ENCODE measurements at regions not wholly inside any gene's neighbourhood (a gene's known extent, or its start where the extent isn't known, plus 50 kb on each side); places are given as distances from the start of the nearest gene placed in this dataset.

DNA sequence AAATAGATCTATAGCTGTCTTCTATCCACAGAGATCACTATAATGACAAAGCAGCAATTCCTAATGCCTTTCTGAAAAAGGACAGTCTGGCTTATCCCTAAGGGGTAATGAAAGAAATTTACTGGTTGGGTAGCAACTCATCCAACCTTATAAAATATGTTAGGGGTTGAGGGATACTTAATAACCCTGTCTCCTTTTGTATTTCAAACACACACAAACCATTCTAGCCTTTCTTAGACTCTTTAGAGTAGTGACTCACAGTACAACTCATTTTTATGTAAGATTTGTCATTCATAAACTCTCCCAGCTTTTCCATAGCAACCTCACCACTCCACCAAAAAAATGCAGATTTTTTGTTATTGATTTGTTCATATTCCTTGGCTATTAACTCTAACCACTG lies 167.9 kb downstream of the FSCB start:
- TF ChIP-seq, protein P1, sequence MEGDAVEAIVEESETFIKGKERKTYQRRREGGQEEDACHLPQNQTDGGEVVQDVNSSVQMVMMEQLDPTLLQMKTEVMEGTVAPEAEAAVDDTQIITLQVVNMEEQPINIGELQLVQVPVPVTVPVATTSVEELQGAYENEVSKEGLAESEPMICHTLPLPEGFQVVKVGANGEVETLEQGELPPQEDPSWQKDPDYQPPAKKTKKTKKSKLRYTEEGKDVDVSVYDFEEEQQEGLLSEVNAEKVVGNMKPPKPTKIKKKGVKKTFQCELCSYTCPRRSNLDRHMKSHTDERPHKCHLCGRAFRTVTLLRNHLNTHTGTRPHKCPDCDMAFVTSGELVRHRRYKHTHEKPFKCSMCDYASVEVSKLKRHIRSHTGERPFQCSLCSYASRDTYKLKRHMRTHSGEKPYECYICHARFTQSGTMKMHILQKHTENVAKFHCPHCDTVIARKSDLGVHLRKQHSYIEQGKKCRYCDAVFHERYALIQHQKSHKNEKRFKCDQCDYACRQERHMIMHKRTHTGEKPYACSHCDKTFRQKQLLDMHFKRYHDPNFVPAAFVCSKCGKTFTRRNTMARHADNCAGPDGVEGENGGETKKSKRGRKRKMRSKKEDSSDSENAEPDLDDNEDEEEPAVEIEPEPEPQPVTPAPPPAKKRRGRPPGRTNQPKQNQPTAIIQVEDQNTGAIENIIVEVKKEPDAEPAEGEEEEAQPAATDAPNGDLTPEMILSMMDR (IDR thresholded peaks at IDR 0.05) = no peak
- no peak for TF ChIP-seq GABPA (IDR thresholded peaks at IDR 0.05; ENCODE audit: low read depth)
- no peak for TF ChIP-seq POLR2AphosphoS5 (IDR thresholded peaks at IDR 0.05; ENCODE audit: low read depth, low read length)
- no peak for TF ChIP-seq EP300 (IDR thresholded peaks at IDR 0.05; ENCODE audit: borderline replicate concordance in 1 of 2, low read depth in 1 of 2, low read length in 1 of 2)
- TF ChIP-seq MXI1 (IDR thresholded peaks at IDR 0.05; ENCODE audit: low read depth, low read length) = no peak
- TF ChIP-seq, protein P2, sequence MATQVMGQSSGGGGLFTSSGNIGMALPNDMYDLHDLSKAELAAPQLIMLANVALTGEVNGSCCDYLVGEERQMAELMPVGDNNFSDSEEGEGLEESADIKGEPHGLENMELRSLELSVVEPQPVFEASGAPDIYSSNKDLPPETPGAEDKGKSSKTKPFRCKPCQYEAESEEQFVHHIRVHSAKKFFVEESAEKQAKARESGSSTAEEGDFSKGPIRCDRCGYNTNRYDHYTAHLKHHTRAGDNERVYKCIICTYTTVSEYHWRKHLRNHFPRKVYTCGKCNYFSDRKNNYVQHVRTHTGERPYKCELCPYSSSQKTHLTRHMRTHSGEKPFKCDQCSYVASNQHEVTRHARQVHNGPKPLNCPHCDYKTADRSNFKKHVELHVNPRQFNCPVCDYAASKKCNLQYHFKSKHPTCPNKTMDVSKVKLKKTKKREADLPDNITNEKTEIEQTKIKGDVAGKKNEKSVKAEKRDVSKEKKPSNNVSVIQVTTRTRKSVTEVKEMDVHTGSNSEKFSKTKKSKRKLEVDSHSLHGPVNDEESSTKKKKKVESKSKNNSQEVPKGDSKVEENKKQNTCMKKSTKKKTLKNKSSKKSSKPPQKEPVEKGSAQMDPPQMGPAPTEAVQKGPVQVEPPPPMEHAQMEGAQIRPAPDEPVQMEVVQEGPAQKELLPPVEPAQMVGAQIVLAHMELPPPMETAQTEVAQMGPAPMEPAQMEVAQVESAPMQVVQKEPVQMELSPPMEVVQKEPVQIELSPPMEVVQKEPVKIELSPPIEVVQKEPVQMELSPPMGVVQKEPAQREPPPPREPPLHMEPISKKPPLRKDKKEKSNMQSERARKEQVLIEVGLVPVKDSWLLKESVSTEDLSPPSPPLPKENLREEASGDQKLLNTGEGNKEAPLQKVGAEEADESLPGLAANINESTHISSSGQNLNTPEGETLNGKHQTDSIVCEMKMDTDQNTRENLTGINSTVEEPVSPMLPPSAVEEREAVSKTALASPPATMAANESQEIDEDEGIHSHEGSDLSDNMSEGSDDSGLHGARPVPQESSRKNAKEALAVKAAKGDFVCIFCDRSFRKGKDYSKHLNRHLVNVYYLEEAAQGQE (IDR thresholded peaks at IDR 0.05; ENCODE audit: low read depth, low read length) = no peak
- TF ChIP-seq, protein P3, sequence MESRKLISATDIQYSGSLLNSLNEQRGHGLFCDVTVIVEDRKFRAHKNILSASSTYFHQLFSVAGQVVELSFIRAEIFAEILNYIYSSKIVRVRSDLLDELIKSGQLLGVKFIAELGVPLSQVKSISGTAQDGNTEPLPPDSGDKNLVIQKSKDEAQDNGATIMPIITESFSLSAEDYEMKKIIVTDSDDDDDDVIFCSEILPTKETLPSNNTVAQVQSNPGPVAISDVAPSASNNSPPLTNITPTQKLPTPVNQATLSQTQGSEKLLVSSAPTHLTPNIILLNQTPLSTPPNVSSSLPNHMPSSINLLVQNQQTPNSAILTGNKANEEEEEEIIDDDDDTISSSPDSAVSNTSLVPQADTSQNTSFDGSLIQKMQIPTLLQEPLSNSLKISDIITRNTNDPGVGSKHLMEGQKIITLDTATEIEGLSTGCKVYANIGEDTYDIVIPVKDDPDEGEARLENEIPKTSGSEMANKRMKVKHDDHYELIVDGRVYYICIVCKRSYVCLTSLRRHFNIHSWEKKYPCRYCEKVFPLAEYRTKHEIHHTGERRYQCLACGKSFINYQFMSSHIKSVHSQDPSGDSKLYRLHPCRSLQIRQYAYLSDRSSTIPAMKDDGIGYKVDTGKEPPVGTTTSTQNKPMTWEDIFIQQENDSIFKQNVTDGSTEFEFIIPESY (IDR thresholded peaks at IDR 0.05; ENCODE audit: borderline replicate concordance, low read depth) = no peak
- TF ChIP-seq, protein P4, sequence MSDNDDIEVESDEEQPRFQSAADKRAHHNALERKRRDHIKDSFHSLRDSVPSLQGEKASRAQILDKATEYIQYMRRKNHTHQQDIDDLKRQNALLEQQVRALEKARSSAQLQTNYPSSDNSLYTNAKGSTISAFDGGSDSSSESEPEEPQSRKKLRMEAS (IDR thresholded peaks at IDR 0.05; ENCODE audit: low read depth) = no peak
- no peak for TF ChIP-seq CHD2 (IDR thresholded peaks at IDR 0.05; ENCODE audit: low read length, partially characterized antibody)
- TF ChIP-seq, protein P5, sequence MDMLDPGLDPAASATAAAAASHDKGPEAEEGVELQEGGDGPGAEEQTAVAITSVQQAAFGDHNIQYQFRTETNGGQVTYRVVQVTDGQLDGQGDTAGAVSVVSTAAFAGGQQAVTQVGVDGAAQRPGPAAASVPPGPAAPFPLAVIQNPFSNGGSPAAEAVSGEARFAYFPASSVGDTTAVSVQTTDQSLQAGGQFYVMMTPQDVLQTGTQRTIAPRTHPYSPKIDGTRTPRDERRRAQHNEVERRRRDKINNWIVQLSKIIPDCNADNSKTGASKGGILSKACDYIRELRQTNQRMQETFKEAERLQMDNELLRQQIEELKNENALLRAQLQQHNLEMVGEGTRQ (IDR thresholded peaks at IDR 0.05; ENCODE audit: borderline replicate concordance, low read depth, low read length) = no peak
- no peak for TF ChIP-seq RFX5 (IDR thresholded peaks at IDR 0.05; ENCODE audit: low read length)
- TF ChIP-seq, protein P6, sequence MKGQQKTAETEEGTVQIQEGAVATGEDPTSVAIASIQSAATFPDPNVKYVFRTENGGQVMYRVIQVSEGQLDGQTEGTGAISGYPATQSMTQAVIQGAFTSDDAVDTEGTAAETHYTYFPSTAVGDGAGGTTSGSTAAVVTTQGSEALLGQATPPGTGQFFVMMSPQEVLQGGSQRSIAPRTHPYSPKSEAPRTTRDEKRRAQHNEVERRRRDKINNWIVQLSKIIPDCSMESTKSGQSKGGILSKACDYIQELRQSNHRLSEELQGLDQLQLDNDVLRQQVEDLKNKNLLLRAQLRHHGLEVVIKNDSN (IDR thresholded peaks at IDR 0.05; ENCODE audit: borderline replicate concordance, low read depth) = no peak
- no peak for TF ChIP-seq TAF1 (IDR thresholded peaks at IDR 0.05; ENCODE audit: borderline replicate concordance, low read depth, low read length)

All from SK-N-SH (cell line).